ENCODE measurements at regions not wholly inside any gene's neighbourhood (a gene's known extent, or its start where the extent isn't known, plus 50 kb on each side); places are given as distances from the start of the nearest gene placed in this dataset.

DNA sequence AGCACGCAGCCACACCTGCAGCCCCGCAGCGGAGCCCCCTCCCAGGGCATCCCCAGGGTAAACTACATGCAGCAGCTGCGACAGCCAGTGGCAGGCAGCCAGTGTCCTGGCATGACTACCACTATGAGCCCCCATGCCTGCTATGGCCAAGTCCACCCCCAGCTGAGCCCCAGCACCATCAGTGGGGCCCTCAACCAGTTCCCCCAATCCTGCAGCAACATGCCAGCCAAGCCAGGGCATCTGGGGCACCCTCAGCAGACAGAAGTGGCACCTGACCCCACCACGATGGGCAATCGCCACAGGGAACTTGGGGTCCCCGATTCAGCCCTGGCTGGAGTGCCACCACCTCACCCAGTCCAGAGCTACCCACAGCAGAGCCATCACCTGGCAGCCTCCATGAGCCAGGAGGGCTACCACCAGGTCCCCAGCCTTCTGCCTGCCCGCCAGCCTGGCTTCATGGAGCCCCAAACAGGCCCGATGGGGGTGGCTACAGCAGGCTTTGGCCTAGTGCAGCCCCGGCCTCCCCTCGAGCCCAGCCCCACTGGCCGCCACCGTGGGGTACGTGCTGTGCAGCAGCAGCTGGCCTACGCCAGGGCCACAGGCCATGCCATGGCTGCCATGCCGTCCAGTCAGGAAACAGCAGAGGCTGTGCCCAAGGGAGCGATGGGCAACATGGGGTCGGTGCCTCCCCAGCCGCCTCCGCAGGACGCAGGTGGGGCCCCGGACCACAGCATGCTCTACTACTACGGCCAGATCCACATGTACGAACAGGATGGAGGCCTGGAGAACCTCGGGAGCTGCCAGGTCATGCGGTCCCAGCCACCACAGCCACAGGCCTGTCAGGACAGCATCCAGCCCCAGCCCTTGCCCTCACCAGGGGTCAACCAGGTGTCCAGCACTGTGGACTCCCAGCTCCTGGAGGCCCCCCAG is 254.1 kb downstream of the GLI2 start:
- TF ChIP-seq POLR2A (IDR thresholded peaks at IDR 0.05; ENCODE audit: low read length) (no peak), GATA1 (IDR thresholded peaks at IDR 0.05; ENCODE audit: low read depth, low read length) (no peak)

All from erythroblast (primary cell).